ENCODE measurements at regions not wholly inside any gene's neighbourhood (a gene's known extent, or its start where the extent isn't known, plus 50 kb on each side); places are given as distances from the start of the nearest gene placed in this dataset.

- Histone ChIP-seq H3K4me1 (no peaks in the 10 kb centered on the region), H3K9me3 (ENCODE audit: control insufficient read depth, low read length) (no peaks in the 10 kb centered on the region), H3K79me2 (no peaks in the 10 kb centered on the region), H3K27me3 (ENCODE audit: control insufficient read depth, insufficient read depth, low read length) (no peaks in the 10 kb centered on the region), H3K36me3 (ENCODE audit: control insufficient read depth, insufficient read depth, low read length) (no peaks in the 10 kb centered on the region), H3K9ac (no peak overlapping the region), H3K4me2 (ENCODE audit: low read length) (no peak overlapping the region), H2AFZ (no peak overlapping the region), H3K4me3 (ENCODE audit: low read depth, low read length) (no peak overlapping the region), H3K27ac (no peak overlapping the region)
- TF ChIP-seq CTCF (IDR thresholded peaks at IDR 0.05): no peak
These were observed 744.7 kb downstream of the EPHA3 start for GRCh38 chr3:89851974-89852621.

DNA sequence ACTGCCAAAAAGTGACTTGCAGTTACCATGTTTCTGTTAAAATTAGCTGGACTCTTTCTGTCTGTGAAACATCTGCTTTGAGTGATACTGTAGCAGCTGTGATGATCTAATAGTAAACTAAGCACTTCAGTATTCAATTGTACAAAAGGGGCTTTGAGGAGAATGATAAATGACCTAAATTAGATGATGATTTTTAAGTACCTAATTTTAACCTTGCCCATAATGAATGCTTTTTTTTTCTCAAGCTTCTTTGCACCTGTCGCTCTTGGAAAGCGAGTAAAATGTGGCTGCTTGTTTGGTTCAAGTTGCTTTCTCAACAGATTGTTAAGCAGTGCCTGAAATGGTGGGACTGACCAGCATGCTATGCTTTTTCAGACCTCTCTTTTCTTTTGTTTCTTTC lies 752.3 kb downstream of the EPHA3 start:
- no peak overlapping the region for H3K27ac ChIP-seq
- no peaks in the 10 kb centered on the region for H3K79me2 ChIP-seq
- H2AFZ ChIP-seq: no peak overlapping the region
- H3K4me2 ChIP-seq (ENCODE audit: low read length): no peak overlapping the region
- H3K9me3 ChIP-seq (ENCODE audit: control insufficient read depth, low read length): no peaks in the 10 kb centered on the region
- H3K4me1 ChIP-seq: no peaks in the 10 kb centered on the region
- no peaks in the 10 kb centered on the region for H3K27me3 ChIP-seq (ENCODE audit: control insufficient read depth, insufficient read depth, low read length)
- no peak overlapping the region for H3K9ac ChIP-seq
- TF ChIP-seq CTCF (IDR thresholded peaks at IDR 0.05): no peak
- no peaks in the 10 kb centered on the region for H3K36me3 ChIP-seq (ENCODE audit: control insufficient read depth, insufficient read depth, low read length)
- no peak overlapping the region for H3K4me3 ChIP-seq (ENCODE audit: low read depth, low read length)

- H3K27ac ChIP-seq: no peak overlapping the region
- H3K9ac ChIP-seq: no peak overlapping the region
- H3K4me3 ChIP-seq (ENCODE audit: low read depth, low read length): no peak overlapping the region
- no peak for TF ChIP-seq CTCF (IDR thresholded peaks at IDR 0.05)
- H3K4me2 ChIP-seq (ENCODE audit: low read length): no peak overlapping the region
- no peak overlapping the region for H2AFZ ChIP-seq
- H3K36me3 ChIP-seq (ENCODE audit: control insufficient read depth, insufficient read depth, low read length): no peaks in the 10 kb centered on the region
- H3K27me3 ChIP-seq (ENCODE audit: control insufficient read depth, insufficient read depth, low read length): no peaks in the 10 kb centered on the region
- no peaks in the 10 kb centered on the region for H3K79me2 ChIP-seq
- H3K9me3 ChIP-seq (ENCODE audit: control insufficient read depth, low read length): no peaks in the 10 kb centered on the region
- no peaks in the 10 kb centered on the region for H3K4me1 ChIP-seq
These were observed 759.9 kb downstream of the EPHA3 start for GRCh38 chr3:89867286-89867685.

GRCh38 chr3:89876116-89876515 lies 768.7 kb downstream of the EPHA3 start:
- no peaks in the 10 kb centered on the region for H3K9me3 ChIP-seq (ENCODE audit: control insufficient read depth, low read length)
- H3K27me3 ChIP-seq (ENCODE audit: control insufficient read depth, insufficient read depth, low read length): no peaks in the 10 kb centered on the region
- no peak overlapping the region for H3K27ac ChIP-seq
- no peak overlapping the region for H2AFZ ChIP-seq
- H3K36me3 ChIP-seq (ENCODE audit: control insufficient read depth, insufficient read depth, low read length): no peaks in the 10 kb centered on the region
- H3K4me1 ChIP-seq: no peaks in the 10 kb centered on the region
- H3K9ac ChIP-seq: no peak overlapping the region
- no peak for TF ChIP-seq CTCF (IDR thresholded peaks at IDR 0.05)
- no peak overlapping the region for H3K4me2 ChIP-seq (ENCODE audit: low read length)
- H3K4me3 ChIP-seq (ENCODE audit: low read depth, low read length): no peak overlapping the region
- H3K79me2 ChIP-seq: no peaks in the 10 kb centered on the region

- Histone ChIP-seq H3K9ac (no peak overlapping the region), H3K79me2 (no peaks in the 10 kb centered on the region), H3K4me2 (ENCODE audit: low read length) (no peak overlapping the region), H3K4me3 (ENCODE audit: low read depth, low read length) (no peak overlapping the region), H3K4me1 (no peaks in the 10 kb centered on the region), H3K36me3 (ENCODE audit: control insufficient read depth, insufficient read depth, low read length) (no peaks in the 10 kb centered on the region), H3K27me3 (ENCODE audit: control insufficient read depth, insufficient read depth, low read length) (no peaks in the 10 kb centered on the region), H2AFZ (no peak overlapping the region), H3K27ac (no peak overlapping the region), H3K9me3 (ENCODE audit: control insufficient read depth, low read length) (no peaks in the 10 kb centered on the region)
- TF ChIP-seq CTCF (IDR thresholded peaks at IDR 0.05): no peak
These were observed 769.8 kb downstream of the EPHA3 start for GRCh38 chr3:89877230-89877629.
